ENCODE measurements at regions not wholly inside any gene's neighbourhood (a gene's known extent, or its start where the extent isn't known, plus 50 kb on each side); places are given as distances from the start of the nearest gene placed in this dataset.
"Not testable (repeated sequence)": the region's sequence is repeated elsewhere in the genome, so short reads cannot be mapped to it uniquely, and the experiment has no call there.

DNA sequence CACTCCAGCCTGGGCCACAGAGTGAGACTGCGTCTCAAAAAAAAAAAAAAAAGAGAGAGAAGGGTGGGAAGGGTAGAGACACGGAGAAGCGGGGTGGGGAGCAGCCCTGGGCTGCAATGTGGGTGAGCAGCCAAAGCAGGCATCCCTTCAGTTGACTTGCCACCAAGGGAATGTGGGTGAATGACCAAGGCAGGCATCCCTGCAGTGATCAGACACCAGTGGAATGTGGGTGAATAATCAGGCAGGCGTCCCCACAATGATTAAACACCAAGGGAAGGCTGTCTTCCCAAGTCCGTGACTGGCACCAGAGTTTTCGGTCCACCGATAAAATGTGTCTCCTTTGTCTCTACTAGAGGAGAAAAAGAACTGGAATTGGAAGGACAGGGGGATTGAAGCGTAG lies 69.0 kb upstream of the EZR start:
- FAIRE-seq, result not testable (repeated sequence)

DNA sequence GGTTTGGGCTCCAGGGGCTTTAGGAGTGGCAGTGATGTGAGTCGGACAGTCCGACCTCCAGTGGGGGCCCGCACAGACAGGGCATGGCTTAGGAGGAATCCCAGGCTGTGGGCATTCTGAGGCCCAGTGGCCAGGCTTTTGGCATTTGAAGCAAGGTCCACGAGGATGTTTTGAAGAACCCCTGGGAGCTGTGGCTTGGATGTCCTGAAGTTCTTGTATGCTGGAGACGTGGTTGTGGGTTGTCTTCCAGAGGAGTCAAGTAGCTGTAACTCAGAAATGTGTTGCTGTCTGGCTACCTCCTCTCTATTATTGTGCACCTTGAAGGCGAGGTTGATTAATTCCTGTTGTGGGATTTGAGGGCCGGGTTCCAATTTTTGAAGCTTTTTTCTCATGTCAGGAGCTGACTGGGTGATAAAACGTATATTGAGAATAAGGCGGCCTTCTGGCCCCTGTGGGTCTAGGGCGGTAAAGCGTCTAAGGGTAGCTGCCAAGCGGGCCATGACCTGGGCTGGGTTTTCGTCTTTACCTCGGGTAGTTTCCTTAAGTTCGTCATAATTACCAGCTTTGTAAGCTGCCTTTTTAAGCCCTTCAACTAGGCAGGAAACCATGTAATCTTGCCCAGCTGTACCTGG lies 67.3 kb upstream of the EZR start:
- not testable (repeated sequence) for FAIRE-seq; DNase-seq (ENCODE audit: extremely low spot score, insufficient read length, low read depth)

More for the DNA sequence above, 69.0 kb upstream of the EZR start:
- DNase-seq (ENCODE audit: extremely low spot score, insufficient read length, low read depth), result not testable (repeated sequence)

GRCh38 chr6:158881884-158882283 lies 62.7 kb upstream of the EZR start:
- FAIRE-seq, result not testable (repeated sequence)

GRCh38 chr6:158881276-158881675 lies 62.1 kb upstream of the EZR start:
- DNase-seq (ENCODE audit: extremely low spot score, insufficient read length, low read depth); FAIRE-seq: not testable (repeated sequence)

More at GRCh38 chr6:158881884-158882283, 62.7 kb upstream of the EZR start:
- not testable (repeated sequence) for DNase-seq (ENCODE audit: extremely low spot score, insufficient read length, low read depth)

GRCh38 chr6:158879180-158879579 lies 60.0 kb upstream of the EZR start:
- DNase-seq (ENCODE audit: extremely low spot score, insufficient read length, low read depth), result no peak
- no peak for FAIRE-seq

- FAIRE-seq (no peak), DNase-seq (ENCODE audit: extremely low spot score, insufficient read length, low read depth) (no peak)
Observed at GRCh38 chr6:158877716-158878115, 58.5 kb upstream of the EZR start.

- DNase-seq (ENCODE audit: extremely low spot score, insufficient read length, low read depth) (no peak), FAIRE-seq (no peak)
Observed at GRCh38 chr6:158876886-158877285, 57.7 kb upstream of the EZR start.

- no peak for FAIRE-seq
- no peak for DNase-seq (ENCODE audit: extremely low spot score, insufficient read length, low read depth)
Observed at GRCh38 chr6:158870649-158870957, 51.4 kb upstream of the EZR start.

GRCh38 chr6:158869826-158870648 lies 50.9 kb upstream of the EZR start:
- FAIRE-seq (peak; percentile 100), DNase-seq (ENCODE audit: extremely low spot score, insufficient read length, low read depth) (peak; percentile 92)

GRCh38 chr6:158868890-158869825 lies 50.0 kb upstream of the EZR start:
- no peak for DNase-seq (ENCODE audit: extremely low spot score, insufficient read length, low read depth)
- FAIRE-seq, result no peak
